ENCODE measurements at regions not wholly inside any gene's neighbourhood (a gene's known extent, or its start where the extent isn't known, plus 50 kb on each side); places are given as distances from the start of the nearest gene placed in this dataset.

DNA sequence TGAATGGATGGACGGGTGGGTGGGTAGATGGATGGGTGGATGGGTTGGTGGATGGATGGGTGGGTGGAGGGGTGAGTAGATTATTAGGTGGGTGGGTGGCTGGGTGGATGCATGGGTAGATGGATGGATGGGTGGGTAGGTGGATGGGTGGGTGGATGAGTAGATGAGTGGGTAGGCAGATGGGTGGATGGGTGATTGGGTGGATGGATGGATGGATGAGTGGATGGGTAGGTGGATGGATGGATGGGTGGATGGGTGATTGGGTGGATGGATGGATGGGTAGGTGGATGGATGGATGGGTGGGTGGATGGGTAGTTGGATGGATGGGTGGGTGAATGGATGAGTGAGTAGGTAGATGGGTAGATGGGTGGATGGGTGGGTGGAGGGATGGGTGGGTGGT, 59.6 kb upstream of the ADGRA1 start:
- Histone ChIP-seq H3K27me3 (ENCODE audit: control insufficient read depth in 2 of 2, insufficient read depth in 2 of 2, low read length in 2 of 2) (peaks cover 0 to 18% of the 10 kb centered on the region in 2 donors), H3K4me2 (replicated peaks; ENCODE audit: extremely low read depth, low read length, poor library complexity, severe bottlenecking) (no peak overlapping the region), H3K36me3 (replicated peaks in 1 of 2; ENCODE audit: control insufficient read depth in 1 of 2, insufficient read depth in 2 of 2, low read length in 2 of 2) (no peaks in the 10 kb centered on the region), H4K20me1 (ENCODE audit: insufficient read depth, low read length) (no peaks in the 10 kb centered on the region), H3K9me3 (replicated peaks in 1 of 2; ENCODE audit: control insufficient read depth in 1 of 2, insufficient read depth in 1 of 2, low read length in 2 of 2) (no peaks in the 10 kb centered on the region), H3K9ac (ENCODE audit: insufficient read depth, low read length, poor library complexity, severe bottlenecking) (no peak overlapping the region), H2AFZ (ENCODE audit: insufficient read depth, low read depth, low read length, poor library complexity, severe bottlenecking) (no peak overlapping the region), H3K79me2 (ENCODE audit: insufficient read depth, low read length) (no peaks in the 10 kb centered on the region), H3K27ac (ENCODE audit: low read depth in 1 of 2, low read length in 2 of 2) (no peak overlapping the region), H3K4me1 (ENCODE audit: control insufficient read depth in 1 of 2, insufficient read depth in 2 of 2, low read length in 2 of 2) (peaks cover 4 to 10% of the 10 kb centered on the region in 2 donors), H3K4me3 (replicated peaks in 1 of 3; ENCODE audit: low read depth in 2 of 3, low read length in 3 of 3) (no peak overlapping the region)
- no peak for DNase-seq
- peaks cover 9% of the 10 kb centered on the region for H3K4me1 Mint-ChIP-seq
- 100% methylated on average over 1 of the region's 1 CpG for WGBS (ENCODE audit: insufficient coverage)
- peaks cover 0 to 10% (median 2%) of the 10 kb centered on the region in 7 donors for H3K9me3 Mint-ChIP-seq
- H3K27ac Mint-ChIP-seq = no peak overlapping the region
- H3K27me3 Mint-ChIP-seq (ENCODE audit: low read depth in 3 of 3) = peaks cover 21 to 51% (median 27%) of the 10 kb centered on the region in 3 donors
- no peak for TF ChIP-seq CTCF (IDR thresholded peaks at IDR 0.05)
- no peak overlapping the region for H3K4me3 Mint-ChIP-seq
- intact Hi-C loops (cut with micrococcal nuclease) = no loop called here
- no peaks in the 10 kb centered on the region for H3K36me3 Mint-ChIP-seq

- H3K4me3 ChIP-seq (replicated peaks in 1 of 3; ENCODE audit: low read depth in 2 of 3, low read length in 3 of 3) = no peak overlapping the region
- H3K27ac ChIP-seq (ENCODE audit: low read depth in 1 of 2, low read length in 2 of 2) = no peak overlapping the region
- WGBS (ENCODE audit: insufficient coverage) = 95% methylated on average over 13 of the region's 13 CpGs
- no peaks in the 10 kb centered on the region for H3K79me2 ChIP-seq (ENCODE audit: insufficient read depth, low read length)
- no peak overlapping the region for H2AFZ ChIP-seq (ENCODE audit: insufficient read depth, low read depth, low read length, poor library complexity, severe bottlenecking)
- Mint-ChIP-seq H3K4me1 (peaks cover 10% of the 10 kb centered on the region), H3K27ac (no peak overlapping the region), H3K36me3 (no peaks in the 10 kb centered on the region), H3K4me3 (no peak overlapping the region), H3K27me3 (ENCODE audit: low read depth in 3 of 3) (peaks cover 21 to 55% (median 32%) of the 10 kb centered on the region in 3 donors), H3K9me3 (peaks cover 0 to 10% (median 0%) of the 10 kb centered on the region in 7 donors)
- no peak overlapping the region for H3K4me2 ChIP-seq (replicated peaks; ENCODE audit: extremely low read depth, low read length, poor library complexity, severe bottlenecking)
- no peak for TF ChIP-seq CTCF (IDR thresholded peaks at IDR 0.05)
- H3K4me1 ChIP-seq (ENCODE audit: control insufficient read depth in 1 of 2, insufficient read depth in 2 of 2, low read length in 2 of 2) = peaks cover 4 to 10% of the 10 kb centered on the region in 2 donors
- H3K36me3 ChIP-seq (replicated peaks in 1 of 2; ENCODE audit: control insufficient read depth in 1 of 2, insufficient read depth in 2 of 2, low read length in 2 of 2) = no peaks in the 10 kb centered on the region
- no peak overlapping the region for H3K9ac ChIP-seq (ENCODE audit: insufficient read depth, low read length, poor library complexity, severe bottlenecking)
- intact Hi-C loops (cut with micrococcal nuclease) = no loop called here
- H3K27me3 ChIP-seq (ENCODE audit: control insufficient read depth in 2 of 2, insufficient read depth in 2 of 2, low read length in 2 of 2) = peaks cover 0 to 22% of the 10 kb centered on the region in 2 donors
- DNase-seq = no peak
- H4K20me1 ChIP-seq (ENCODE audit: insufficient read depth, low read length) = peaks cover 1% of the 10 kb centered on the region
- no peaks in the 10 kb centered on the region for H3K9me3 ChIP-seq (replicated peaks in 1 of 2; ENCODE audit: control insufficient read depth in 1 of 2, insufficient read depth in 1 of 2, low read length in 2 of 2)
Measured at GRCh38 chr10:133027482-133027881, 60.2 kb upstream of the ADGRA1 start.

All from CD14-positive monocyte (primary cell).